IMR-90 (cell line): ENCODE measurements at regions not wholly inside any gene's neighbourhood (a gene's known extent, or its start where the extent isn't known, plus 50 kb on each side); places are given as distances from the start of the nearest gene placed in this dataset.

Experiments used
- MAZ ChIP-seq: IDR thresholded peaks from 2 replicates; pipeline ENCODE4 v1.6.1; 2012; ENCODE audit warnings: low read depth, mild to moderate bottlenecking, low read length, improper control_type of control experiment, moderate library complexity, borderline replicate concordance
- SMC3 ChIP-seq: fragments of 150-350 bp; IDR thresholded peaks from 2 replicates; pipeline ENCODE4 v1.6.1; 2016; ENCODE audit warnings: low read depth, mild to moderate bottlenecking, antibody characterized with exemption, low read length, moderate library complexity
- TF ChIP-seq, protein P1 (sequence below): conservative IDR thresholded peaks from 2 replicates; pipeline ENCODE4 v1.5.1; 2012; ENCODE audit warnings: mild to moderate bottlenecking, low read depth, low read length, improper control_type of control experiment

GRCh38 chr3:59318881-59319280 lies 269.1 kb upstream of the CFAP20DC start:
- TF ChIP-seq MAZ: no peak
- TF ChIP-seq SMC3: no peak
- TF ChIP-seq, protein P1, sequence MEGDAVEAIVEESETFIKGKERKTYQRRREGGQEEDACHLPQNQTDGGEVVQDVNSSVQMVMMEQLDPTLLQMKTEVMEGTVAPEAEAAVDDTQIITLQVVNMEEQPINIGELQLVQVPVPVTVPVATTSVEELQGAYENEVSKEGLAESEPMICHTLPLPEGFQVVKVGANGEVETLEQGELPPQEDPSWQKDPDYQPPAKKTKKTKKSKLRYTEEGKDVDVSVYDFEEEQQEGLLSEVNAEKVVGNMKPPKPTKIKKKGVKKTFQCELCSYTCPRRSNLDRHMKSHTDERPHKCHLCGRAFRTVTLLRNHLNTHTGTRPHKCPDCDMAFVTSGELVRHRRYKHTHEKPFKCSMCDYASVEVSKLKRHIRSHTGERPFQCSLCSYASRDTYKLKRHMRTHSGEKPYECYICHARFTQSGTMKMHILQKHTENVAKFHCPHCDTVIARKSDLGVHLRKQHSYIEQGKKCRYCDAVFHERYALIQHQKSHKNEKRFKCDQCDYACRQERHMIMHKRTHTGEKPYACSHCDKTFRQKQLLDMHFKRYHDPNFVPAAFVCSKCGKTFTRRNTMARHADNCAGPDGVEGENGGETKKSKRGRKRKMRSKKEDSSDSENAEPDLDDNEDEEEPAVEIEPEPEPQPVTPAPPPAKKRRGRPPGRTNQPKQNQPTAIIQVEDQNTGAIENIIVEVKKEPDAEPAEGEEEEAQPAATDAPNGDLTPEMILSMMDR: no peak
